Chondrocyte (in vitro differentiated cells): ENCODE measurements at regions not wholly inside any gene's neighbourhood (a gene's known extent, or its start where the extent isn't known, plus 50 kb on each side); places are given as distances from the start of the nearest gene placed in this dataset.

Experiments
- DNase-seq: peaks from one replicate; pipeline ENCODE4 v3.0.0; 2021; ENCODE audit warnings: mixed read lengths, low spot score
- H3K27ac Mint-ChIP-seq: one replicate; pipeline ENCODE4 v1.8.0; 2021; ENCODE audit warnings: mild to moderate bottlenecking, moderate library complexity, mixed read lengths; ENCODE audit not compliant: unreplicated experiment
- H3K27me3 Mint-ChIP-seq: 2 replicates; pipeline ENCODE4 v1.8.0; 2021; ENCODE audit warnings: low read depth, mixed read lengths
- H3K36me3 Mint-ChIP-seq: 2 replicates; pipeline ENCODE4 v1.8.0; 2021; ENCODE audit warnings: low read depth, mixed read lengths
- H3K4me1 Mint-ChIP-seq: 2 replicates; pipeline ENCODE4 v1.8.0; 2021; ENCODE audit warnings: low read depth, mild to moderate bottlenecking, mixed read lengths
- H3K4me3 Mint-ChIP-seq: one replicate; pipeline ENCODE4 v1.8.0; 2021; ENCODE audit warnings: mild to moderate bottlenecking, moderate library complexity, mixed read lengths; ENCODE audit not compliant: unreplicated experiment
- H3K9me3 Mint-ChIP-seq: 2 replicates; pipeline ENCODE4 v1.8.0; 2021; ENCODE audit warnings: low read depth, mixed read lengths
- TF ChIP-seq, protein P1 (sequence below): fragments of 200-600 bp; sonication (generic); IDR thresholded peaks from 2 replicates; pipeline ENCODE4 v1.5.0; 2021; ENCODE audit warnings: antibody characterized with exemption, mild to moderate bottlenecking, moderate library complexity

DNA sequence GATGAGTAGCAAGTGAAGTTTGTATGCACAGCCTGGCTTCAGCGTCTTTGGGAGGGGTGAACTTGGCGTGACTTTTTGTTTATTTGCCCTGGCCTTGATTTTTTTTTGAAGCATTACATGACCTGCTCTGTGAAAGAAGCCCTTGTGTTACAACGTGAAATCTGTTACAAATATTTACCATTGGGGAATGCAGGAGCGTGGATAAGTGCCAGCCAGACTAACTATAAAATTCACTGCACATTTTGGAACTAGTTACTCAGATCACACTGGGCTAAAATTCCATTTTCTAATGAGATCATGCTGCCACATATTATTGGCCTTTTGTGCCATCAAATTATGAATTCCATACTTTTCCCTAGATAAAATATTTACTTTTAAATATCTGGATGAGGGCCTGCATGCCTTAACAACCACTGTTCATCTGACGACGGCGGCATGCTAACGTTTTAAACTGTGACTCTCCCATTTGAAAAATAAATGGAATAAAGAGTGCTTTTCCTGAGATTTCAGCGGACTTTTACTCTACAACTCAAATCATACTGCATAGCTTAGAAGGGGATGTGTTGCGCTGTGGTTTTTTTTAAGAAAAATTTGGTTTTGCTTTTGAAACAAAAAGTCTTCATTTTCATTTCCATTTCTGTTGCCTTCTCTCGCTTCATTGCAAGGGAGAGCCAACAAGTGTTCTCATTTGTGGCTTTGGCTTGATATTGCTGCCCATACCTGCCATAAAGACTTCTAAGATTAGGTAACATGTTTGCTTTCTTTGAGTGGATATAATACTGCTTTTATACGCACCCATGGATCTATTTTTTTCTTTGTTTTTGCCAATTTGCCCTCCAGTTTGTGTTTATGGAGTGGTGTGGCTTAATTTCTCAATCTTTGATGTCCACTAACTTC, 352.2 kb downstream of the TFEC start:
- H3K4me1 Mint-ChIP-seq: peaks cover 21% of the 10 kb centered on the region
- H3K27me3 Mint-ChIP-seq: no peaks in the 10 kb centered on the region
- no peak for DNase-seq
- peak overlapping the region; percentile 67 for H3K27ac Mint-ChIP-seq
- no peaks in the 10 kb centered on the region for H3K9me3 Mint-ChIP-seq
- H3K36me3 Mint-ChIP-seq: no peaks in the 10 kb centered on the region
- TF ChIP-seq, protein P1, sequence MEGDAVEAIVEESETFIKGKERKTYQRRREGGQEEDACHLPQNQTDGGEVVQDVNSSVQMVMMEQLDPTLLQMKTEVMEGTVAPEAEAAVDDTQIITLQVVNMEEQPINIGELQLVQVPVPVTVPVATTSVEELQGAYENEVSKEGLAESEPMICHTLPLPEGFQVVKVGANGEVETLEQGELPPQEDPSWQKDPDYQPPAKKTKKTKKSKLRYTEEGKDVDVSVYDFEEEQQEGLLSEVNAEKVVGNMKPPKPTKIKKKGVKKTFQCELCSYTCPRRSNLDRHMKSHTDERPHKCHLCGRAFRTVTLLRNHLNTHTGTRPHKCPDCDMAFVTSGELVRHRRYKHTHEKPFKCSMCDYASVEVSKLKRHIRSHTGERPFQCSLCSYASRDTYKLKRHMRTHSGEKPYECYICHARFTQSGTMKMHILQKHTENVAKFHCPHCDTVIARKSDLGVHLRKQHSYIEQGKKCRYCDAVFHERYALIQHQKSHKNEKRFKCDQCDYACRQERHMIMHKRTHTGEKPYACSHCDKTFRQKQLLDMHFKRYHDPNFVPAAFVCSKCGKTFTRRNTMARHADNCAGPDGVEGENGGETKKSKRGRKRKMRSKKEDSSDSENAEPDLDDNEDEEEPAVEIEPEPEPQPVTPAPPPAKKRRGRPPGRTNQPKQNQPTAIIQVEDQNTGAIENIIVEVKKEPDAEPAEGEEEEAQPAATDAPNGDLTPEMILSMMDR: no peak
- peak overlapping the region; percentile 46 for H3K4me3 Mint-ChIP-seq

DNA sequence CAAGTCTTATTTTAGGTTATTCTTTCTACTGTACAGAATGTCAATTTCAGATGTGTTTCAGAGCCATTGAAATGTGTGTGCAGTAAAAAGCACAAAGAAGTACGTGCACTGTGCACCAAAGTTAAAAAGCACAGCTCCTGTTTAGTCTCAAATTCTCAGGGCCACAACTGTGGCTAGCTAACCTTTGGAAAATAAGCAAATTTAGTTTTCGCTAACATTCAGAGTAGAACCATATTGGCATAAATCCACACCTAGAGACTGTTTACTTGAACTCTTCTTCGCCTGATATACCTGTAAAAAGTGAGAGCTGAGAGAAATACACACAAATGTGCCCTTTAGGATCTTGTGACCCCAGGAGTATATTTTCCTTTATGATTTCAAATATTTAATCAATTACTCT, 353.9 kb downstream of the TFEC start:
- H3K4me3 Mint-ChIP-seq: no peak overlapping the region
- H3K27ac Mint-ChIP-seq: no peak overlapping the region
- no peak for DNase-seq
- H3K36me3 Mint-ChIP-seq: no peaks in the 10 kb centered on the region
- H3K27me3 Mint-ChIP-seq: no peaks in the 10 kb centered on the region
- H3K4me1 Mint-ChIP-seq: peaks cover 27% of the 10 kb centered on the region
- TF ChIP-seq, protein P1: no peak
- no peaks in the 10 kb centered on the region for H3K9me3 Mint-ChIP-seq

DNA sequence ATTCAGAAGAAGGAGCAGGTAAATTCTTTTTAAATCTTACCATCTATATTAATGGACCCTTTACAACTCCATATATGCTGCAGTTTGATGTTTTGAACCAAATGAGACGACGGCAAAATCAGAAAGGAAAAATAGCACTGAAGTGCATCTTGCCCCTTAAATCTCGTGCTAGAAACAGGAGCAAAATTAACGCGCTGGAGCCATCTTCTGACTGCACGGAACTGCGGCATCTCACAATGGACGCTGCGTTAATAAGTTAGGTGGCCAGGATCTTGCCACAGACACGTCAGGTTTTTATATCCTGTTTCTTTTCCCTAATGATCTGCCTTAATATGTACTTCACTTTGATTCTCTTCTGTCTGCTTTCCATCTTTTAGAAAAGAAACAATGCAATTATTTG, 354.5 kb downstream of the TFEC start:
- H3K36me3 Mint-ChIP-seq: no peaks in the 10 kb centered on the region
- TF ChIP-seq, protein P1: peak; percentile 67
- H3K27ac Mint-ChIP-seq: no peak overlapping the region
- peaks cover 27% of the 10 kb centered on the region for H3K4me1 Mint-ChIP-seq
- H3K4me3 Mint-ChIP-seq: no peak overlapping the region
- H3K27me3 Mint-ChIP-seq: no peaks in the 10 kb centered on the region
- DNase-seq: no peak
- H3K9me3 Mint-ChIP-seq: no peaks in the 10 kb centered on the region

DNA sequence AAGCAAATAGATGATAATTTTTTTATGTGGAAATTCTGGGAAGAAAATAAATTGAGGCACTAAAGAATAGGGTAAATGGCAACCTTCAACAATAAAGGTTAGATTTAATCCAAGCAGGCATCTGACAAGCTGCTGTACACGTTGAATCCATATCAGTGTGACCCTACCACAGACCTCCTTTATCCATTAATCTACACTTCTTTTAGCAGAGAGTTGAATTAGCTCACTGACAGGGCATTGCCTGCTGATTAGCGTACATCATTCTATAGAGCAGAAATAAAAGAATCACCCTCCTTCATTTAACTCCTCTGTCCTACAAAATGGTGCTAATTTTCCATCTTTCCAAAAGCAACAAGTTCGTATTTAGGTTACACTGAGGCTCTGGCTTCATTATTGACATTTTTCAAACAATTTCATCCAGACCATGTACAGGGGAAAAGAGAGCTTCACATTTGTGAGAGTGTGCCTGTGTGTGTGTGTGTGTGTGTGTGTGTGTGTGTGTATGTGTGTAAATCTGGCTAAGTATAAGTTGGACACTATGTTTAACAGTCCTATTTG, 356.0 kb downstream of the TFEC start:
- H3K27me3 Mint-ChIP-seq: no peaks in the 10 kb centered on the region

DNA sequence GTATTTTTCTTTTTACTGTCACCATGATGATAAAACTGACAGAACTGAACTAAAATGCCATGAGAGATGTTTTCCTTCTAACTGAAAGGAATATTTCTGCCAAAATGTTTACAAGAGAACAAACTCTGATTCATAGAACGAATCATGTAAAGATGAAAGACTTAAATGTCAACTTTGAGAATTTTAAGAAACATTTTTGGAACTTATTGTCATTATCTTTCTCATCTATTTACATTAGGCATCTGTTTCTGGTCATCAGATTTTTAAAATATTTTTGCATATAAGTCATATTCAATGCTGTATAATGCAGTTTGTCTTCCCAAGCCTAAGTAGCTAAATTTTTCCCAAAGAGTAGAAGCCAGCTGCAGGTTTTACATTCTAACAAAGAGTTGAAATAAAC, 358.5 kb downstream of the TFEC start:
- peaks cover 6% of the 10 kb centered on the region for H3K4me1 Mint-ChIP-seq
- no peak for DNase-seq
- no peaks in the 10 kb centered on the region for H3K9me3 Mint-ChIP-seq
- TF ChIP-seq, protein P1: no peak
- no peak overlapping the region for H3K4me3 Mint-ChIP-seq
- no peak overlapping the region for H3K27ac Mint-ChIP-seq
- H3K36me3 Mint-ChIP-seq: no peaks in the 10 kb centered on the region
- H3K27me3 Mint-ChIP-seq: no peaks in the 10 kb centered on the region

More for the DNA sequence above, 356.0 kb downstream of the TFEC start:
- no peak for DNase-seq
- Mint-ChIP-seq H3K4me3 (no peak overlapping the region), H3K4me1 (peaks cover 27% of the 10 kb centered on the region), H3K9me3 (no peaks in the 10 kb centered on the region), H3K27ac (no peak overlapping the region), H3K36me3 (no peaks in the 10 kb centered on the region)
- TF ChIP-seq, protein P1: no peak
